IMR-90 (cell line): ENCODE measurements at regions not wholly inside any gene's neighbourhood (a gene's known extent, or its start where the extent isn't known, plus 50 kb on each side); places are given as distances from the start of the nearest gene placed in this dataset.

Experiments
- BHLHE40 ChIP-seq: fragments of 150-350 bp; IDR thresholded peaks from 2 replicates; pipeline ENCODE4 v1.6.1; 2016; ENCODE audit warnings: mild to moderate bottlenecking, low read depth, low read length
- CEBPB ChIP-seq: IDR thresholded peaks from 2 replicates; pipeline ENCODE4 v1.6.1; 2012; ENCODE audit warnings: low read depth, low read length, improper control_type of control experiment
- FOS ChIP-seq: fragments of 150-350 bp; IDR thresholded peaks from 2 replicates; pipeline ENCODE4 v1.6.1; 2016; ENCODE audit warnings: low read depth, low read length
- MAFK ChIP-seq: IDR thresholded peaks from 2 replicates; pipeline ENCODE4 v1.6.1; 2012; ENCODE audit warnings: low read depth, low read length, improper control_type of control experiment
- MXI1 ChIP-seq: IDR thresholded peaks from 2 replicates; pipeline ENCODE4 v1.6.1; 2012; ENCODE audit warnings: low read depth, mild to moderate bottlenecking, low read length, moderate library complexity, borderline replicate concordance
- NFE2L2 ChIP-seq: fragments of 150-350 bp; IDR thresholded peaks from 2 replicates; pipeline ENCODE4 v1.6.1; 2016; ENCODE audit warnings: low read depth, mild to moderate bottlenecking, low read length
- POLR2A ChIP-seq: IDR thresholded peaks from 2 replicates; pipeline ENCODE4 v1.6.1; 2012; ENCODE audit warnings: mild to moderate bottlenecking, low read depth, low read length
- RAD21 ChIP-seq: IDR thresholded peaks from 2 replicates; pipeline ENCODE4 v1.6.1; 2012; ENCODE audit warnings: low read length, improper control_type of control experiment
- RFX5 ChIP-seq: IDR thresholded peaks from 2 replicates; pipeline ENCODE4 v1.8.0; 2012; ENCODE audit warnings: low read depth, mild to moderate bottlenecking, low read length, moderate library complexity
- SMC3 ChIP-seq: fragments of 150-350 bp; IDR thresholded peaks from 2 replicates; pipeline ENCODE4 v1.6.1; 2016; ENCODE audit warnings: low read depth, mild to moderate bottlenecking, antibody characterized with exemption, low read length, moderate library complexity
- TF ChIP-seq, protein P1 (sequence below): conservative IDR thresholded peaks from 2 replicates; pipeline ENCODE4 v1.5.1; 2012; ENCODE audit warnings: mild to moderate bottlenecking, low read depth, low read length, improper control_type of control experiment
- TF ChIP-seq, protein P2 (sequence below): fragments of 150-350 bp; IDR thresholded peaks from 2 replicates; pipeline ENCODE4 v1.6.1; 2017; ENCODE audit warnings: mild to moderate bottlenecking, antibody characterized with exemption, low read length, low read depth

DNA sequence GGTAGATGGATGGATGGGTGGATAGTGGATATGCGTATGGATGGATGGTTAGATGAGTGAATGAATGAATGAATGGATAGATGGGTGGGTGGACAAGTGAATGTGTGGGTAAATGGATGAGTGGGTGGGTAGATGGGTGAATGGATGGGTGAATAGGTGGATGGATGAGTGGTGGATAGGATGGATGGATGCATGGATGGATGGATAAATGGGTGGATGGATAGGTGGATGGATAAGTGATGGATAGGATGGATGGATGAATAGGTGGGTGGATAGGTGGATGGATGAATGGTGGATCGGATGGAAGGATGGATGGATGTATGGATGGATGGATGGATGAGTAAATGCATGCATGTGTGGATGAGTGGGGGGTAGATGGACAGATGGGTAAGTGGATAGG lies 169.3 kb downstream of the ACKR3 start:
- no peak for TF ChIP-seq CEBPB
- TF ChIP-seq, protein P1, sequence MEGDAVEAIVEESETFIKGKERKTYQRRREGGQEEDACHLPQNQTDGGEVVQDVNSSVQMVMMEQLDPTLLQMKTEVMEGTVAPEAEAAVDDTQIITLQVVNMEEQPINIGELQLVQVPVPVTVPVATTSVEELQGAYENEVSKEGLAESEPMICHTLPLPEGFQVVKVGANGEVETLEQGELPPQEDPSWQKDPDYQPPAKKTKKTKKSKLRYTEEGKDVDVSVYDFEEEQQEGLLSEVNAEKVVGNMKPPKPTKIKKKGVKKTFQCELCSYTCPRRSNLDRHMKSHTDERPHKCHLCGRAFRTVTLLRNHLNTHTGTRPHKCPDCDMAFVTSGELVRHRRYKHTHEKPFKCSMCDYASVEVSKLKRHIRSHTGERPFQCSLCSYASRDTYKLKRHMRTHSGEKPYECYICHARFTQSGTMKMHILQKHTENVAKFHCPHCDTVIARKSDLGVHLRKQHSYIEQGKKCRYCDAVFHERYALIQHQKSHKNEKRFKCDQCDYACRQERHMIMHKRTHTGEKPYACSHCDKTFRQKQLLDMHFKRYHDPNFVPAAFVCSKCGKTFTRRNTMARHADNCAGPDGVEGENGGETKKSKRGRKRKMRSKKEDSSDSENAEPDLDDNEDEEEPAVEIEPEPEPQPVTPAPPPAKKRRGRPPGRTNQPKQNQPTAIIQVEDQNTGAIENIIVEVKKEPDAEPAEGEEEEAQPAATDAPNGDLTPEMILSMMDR, result no peak
- TF ChIP-seq RFX5, result no peak
- no peak for TF ChIP-seq POLR2A
- no peak for TF ChIP-seq MAFK
- no peak for TF ChIP-seq FOS
- TF ChIP-seq, protein P2, sequence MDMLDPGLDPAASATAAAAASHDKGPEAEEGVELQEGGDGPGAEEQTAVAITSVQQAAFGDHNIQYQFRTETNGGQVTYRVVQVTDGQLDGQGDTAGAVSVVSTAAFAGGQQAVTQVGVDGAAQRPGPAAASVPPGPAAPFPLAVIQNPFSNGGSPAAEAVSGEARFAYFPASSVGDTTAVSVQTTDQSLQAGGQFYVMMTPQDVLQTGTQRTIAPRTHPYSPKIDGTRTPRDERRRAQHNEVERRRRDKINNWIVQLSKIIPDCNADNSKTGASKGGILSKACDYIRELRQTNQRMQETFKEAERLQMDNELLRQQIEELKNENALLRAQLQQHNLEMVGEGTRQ, result no peak
- no peak for TF ChIP-seq MXI1
- TF ChIP-seq SMC3, result no peak
- no peak for TF ChIP-seq RAD21
- no peak for TF ChIP-seq BHLHE40
- no peak for TF ChIP-seq NFE2L2
